Keratinocyte (primary cell): ENCODE measurements at regions not wholly inside any gene's neighbourhood (a gene's known extent, or its start where the extent isn't known, plus 50 kb on each side); places are given as distances from the start of the nearest gene placed in this dataset.

ENCODE experiments used
- DNase-seq: peaks from one replicate; pipeline ENCODE4 v3.0.0-alpha.2; 2011; ENCODE audit warnings: low read depth, missing footprints, low spot score
- FAIRE-seq: peaks from 2 replicates; lab custom pipeline; 2011; peaks lifted over from hg19 to GRCh38; lab: Jason Lieb, UNC
- H2AFZ ChIP-seq: 2 replicates; pipeline ENCODE4 v1.6.0; 2012; ENCODE audit warnings: low read length, control low read depth, inconsistent platforms; ENCODE audit not compliant: control insufficient read depth
- H3K27ac ChIP-seq: 2 replicates; pipeline ENCODE4 v1.5.1; 2011; ENCODE audit warnings: low read length; ENCODE audit not compliant: control insufficient read depth, insufficient read depth
- H3K27me3 ChIP-seq: 3 replicates; pipeline ENCODE4 v1.6.0; 2011; ENCODE audit warnings: low read length; ENCODE audit not compliant: control insufficient read depth, insufficient read depth; ENCODE audit errors: extremely low read depth
- H3K36me3 ChIP-seq, 2 experiments: 2 replicates in 1 of 2; 3 replicates in 1 of 2; pipeline ENCODE4 v1.5.1; 2011; ENCODE audit warnings: low read length in 2 of 2, mild to moderate bottlenecking in 1 of 2; ENCODE audit not compliant: control insufficient read depth in 2 of 2, insufficient read depth in 2 of 2; ENCODE audit errors: extremely low read depth in 1 of 2
- H3K4me1 ChIP-seq: 3 replicates; pipeline ENCODE4 v1.5.1; 2011; ENCODE audit warnings: low read length; ENCODE audit not compliant: control insufficient read depth, insufficient read depth; ENCODE audit errors: extremely low read depth
- H3K4me2 ChIP-seq: 3 replicates; pipeline ENCODE4 v1.6.0; 2011; ENCODE audit warnings: low read depth, low read length; ENCODE audit not compliant: control insufficient read depth, insufficient read depth; ENCODE audit errors: extremely low read depth
- H3K4me3 ChIP-seq, 3 experiments: fragments of 200-600 bp in 1 of 3; sonication (generic) in 1 of 3; 2 replicates in 2 of 3; 3 replicates in 1 of 3; pipeline ENCODE4 v1.5.1; 2011 to 2016; ENCODE audit warnings: low read length in 3 of 3, mild to moderate bottlenecking in 3 of 3, control low read depth in 2 of 3, inconsistent platforms in 1 of 3, low read depth in 1 of 3, mixed read lengths in 1 of 3, mixed run types in 1 of 3, moderate library complexity in 1 of 3; ENCODE audit not compliant: control insufficient read depth in 2 of 3, insufficient read depth in 2 of 3; ENCODE audit errors: extremely low read depth in 1 of 3
- H3K79me2 ChIP-seq: 2 replicates; pipeline ENCODE4 v1.6.0; 2012; ENCODE audit warnings: low read length; ENCODE audit not compliant: control insufficient read depth, insufficient read depth
- H3K9ac ChIP-seq: 3 replicates; pipeline ENCODE4 v1.6.0; 2011; ENCODE audit warnings: low read length; ENCODE audit not compliant: control insufficient read depth, insufficient read depth; ENCODE audit errors: extremely low read depth
- H3K9me1 ChIP-seq: 3 replicates; pipeline ENCODE4 v1.6.0; 2011; ENCODE audit warnings: low read length; ENCODE audit not compliant: control insufficient read depth, insufficient read depth; ENCODE audit errors: extremely low read depth
- H3K9me3 ChIP-seq: 2 replicates; pipeline ENCODE4 v1.5.1; 2012; ENCODE audit warnings: low read depth, low read length; ENCODE audit not compliant: control insufficient read depth
- H4K20me1 ChIP-seq: 3 replicates; pipeline ENCODE4 v1.6.0; 2011; ENCODE audit warnings: low read length; ENCODE audit not compliant: control insufficient read depth, insufficient read depth; ENCODE audit errors: extremely low read depth
- EZH2 ChIP-seq: IDR thresholded peaks from one replicate; pipeline ENCODE4 v1.6.1; 2012; ENCODE audit warnings: inconsistent platforms, mild to moderate bottlenecking, low read length, moderate library complexity
- dilution Hi-C: fragments of 300-500 bp; cut with MboI; formaldehyde crosslinking; loops from one replicate; pipeline ENCODE4 v1.7.0; 2020; ENCODE audit warnings: low sequenced_read_pairs; ENCODE audit not compliant: extremely low pct_ligation_motif_present
- TF ChIP-seq, protein P1 (sequence below), 3 experiments: IDR thresholded peaks in 1 of 3; conservative IDR thresholded peaks in 1 of 3; optimal IDR thresholded peaks in 1 of 3; 2 replicates in 2 of 3; 3 replicates in 1 of 3; pipeline versions ENCODE3 to v1.5.1; 2011; ENCODE audit warnings: low read length in 3 of 3, mild to moderate bottlenecking in 3 of 3, moderate library complexity in 2 of 3, control low read depth in 1 of 3, inconsistent platforms in 1 of 3; ENCODE audit not compliant: insufficient read depth in 2 of 3; ENCODE audit errors: extremely low read depth in 1 of 3

DNA sequence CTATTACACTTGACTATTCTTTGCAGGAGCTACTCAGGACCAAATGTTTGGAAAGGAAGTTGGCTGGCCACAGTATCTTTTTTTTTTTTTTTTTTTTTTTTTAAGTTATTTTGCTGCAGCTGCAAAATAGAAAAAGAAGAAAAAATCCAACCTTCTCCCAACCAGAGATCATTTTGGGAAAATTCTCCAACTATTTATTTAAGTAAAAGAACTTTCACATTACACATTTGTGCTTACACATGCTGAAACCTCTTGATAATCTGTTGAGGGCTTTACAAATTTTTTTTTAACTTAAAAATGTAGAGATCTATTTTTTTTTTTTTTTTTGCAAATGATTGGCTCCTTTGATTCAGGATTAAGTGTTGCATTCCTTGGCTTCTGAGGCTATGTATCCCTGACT is 148.0 kb downstream of the POLR2M start:
- H3K27ac ChIP-seq: no peak overlapping the region
- no peak overlapping the region for H3K4me3 ChIP-seq
- no peaks in the 10 kb centered on the region for H3K79me2 ChIP-seq
- TF ChIP-seq EZH2: no peak
- TF ChIP-seq, protein P1, sequence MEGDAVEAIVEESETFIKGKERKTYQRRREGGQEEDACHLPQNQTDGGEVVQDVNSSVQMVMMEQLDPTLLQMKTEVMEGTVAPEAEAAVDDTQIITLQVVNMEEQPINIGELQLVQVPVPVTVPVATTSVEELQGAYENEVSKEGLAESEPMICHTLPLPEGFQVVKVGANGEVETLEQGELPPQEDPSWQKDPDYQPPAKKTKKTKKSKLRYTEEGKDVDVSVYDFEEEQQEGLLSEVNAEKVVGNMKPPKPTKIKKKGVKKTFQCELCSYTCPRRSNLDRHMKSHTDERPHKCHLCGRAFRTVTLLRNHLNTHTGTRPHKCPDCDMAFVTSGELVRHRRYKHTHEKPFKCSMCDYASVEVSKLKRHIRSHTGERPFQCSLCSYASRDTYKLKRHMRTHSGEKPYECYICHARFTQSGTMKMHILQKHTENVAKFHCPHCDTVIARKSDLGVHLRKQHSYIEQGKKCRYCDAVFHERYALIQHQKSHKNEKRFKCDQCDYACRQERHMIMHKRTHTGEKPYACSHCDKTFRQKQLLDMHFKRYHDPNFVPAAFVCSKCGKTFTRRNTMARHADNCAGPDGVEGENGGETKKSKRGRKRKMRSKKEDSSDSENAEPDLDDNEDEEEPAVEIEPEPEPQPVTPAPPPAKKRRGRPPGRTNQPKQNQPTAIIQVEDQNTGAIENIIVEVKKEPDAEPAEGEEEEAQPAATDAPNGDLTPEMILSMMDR (optimal IDR thresholded peaks at IDR 0.05 in 1 of 3, IDR thresholded peaks at IDR 0.05 in 1 of 3, conservative IDR thresholded peaks at IDR 0.05 in 1 of 3; ENCODE audit: extremely low read depth in 1 of 3, insufficient read depth in 2 of 3, low read length in 3 of 3): no peak
- H3K9me1 ChIP-seq: no peaks in the 10 kb centered on the region
- dilution Hi-C loops: no loop called here
- no peaks in the 10 kb centered on the region for H3K9me3 ChIP-seq
- H3K36me3 ChIP-seq: no peaks in the 10 kb centered on the region
- H3K9ac ChIP-seq: no peak overlapping the region
- H2AFZ ChIP-seq: no peak overlapping the region
- H3K27me3 ChIP-seq: peaks cover 3% of the 10 kb centered on the region
- DNase-seq (no peak), FAIRE-seq (no peak)
- H3K4me2 ChIP-seq: no peak overlapping the region
- peaks cover 8% of the 10 kb centered on the region for H3K4me1 ChIP-seq
- no peaks in the 10 kb centered on the region for H4K20me1 ChIP-seq

DNA sequence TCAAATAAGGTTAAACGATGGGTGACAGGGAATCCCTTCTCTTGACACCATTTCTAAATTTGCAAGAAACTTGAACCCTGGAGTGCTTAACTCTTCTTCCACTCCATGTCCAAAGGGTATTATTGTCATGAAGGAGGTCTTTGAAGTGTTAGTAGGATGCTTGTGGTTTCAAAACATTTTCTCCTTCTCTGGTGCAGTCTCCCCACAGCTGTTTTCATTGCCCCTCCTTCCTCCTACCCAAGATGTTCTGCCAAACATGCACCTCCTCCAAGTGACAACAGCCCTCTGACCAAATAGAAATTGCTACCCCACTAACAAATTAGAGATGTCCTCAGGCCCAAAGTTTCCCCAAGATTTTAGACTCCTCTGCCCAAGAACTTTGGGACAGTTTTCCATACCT is 151.4 kb downstream of the POLR2M start:
- Histone ChIP-seq H3K36me3 (no peaks in the 10 kb centered on the region), H3K9me1 (no peaks in the 10 kb centered on the region), H3K4me2 (no peak overlapping the region), H3K9ac (no peak overlapping the region), H2AFZ (no peak overlapping the region), H3K4me1 (peaks cover 8% of the 10 kb centered on the region), H3K27me3 (no peaks in the 10 kb centered on the region), H3K27ac (no peak overlapping the region), H4K20me1 (no peaks in the 10 kb centered on the region), H3K79me2 (no peaks in the 10 kb centered on the region), H3K9me3 (no peaks in the 10 kb centered on the region), H3K4me3 (no peak overlapping the region)
- TF ChIP-seq, protein P1 (optimal IDR thresholded peaks at IDR 0.05 in 1 of 3, IDR thresholded peaks at IDR 0.05 in 1 of 3, conservative IDR thresholded peaks at IDR 0.05 in 1 of 3; ENCODE audit: extremely low read depth in 1 of 3, insufficient read depth in 2 of 3, low read length in 3 of 3): no peak
- no peak for TF ChIP-seq EZH2
- dilution Hi-C loops: no loop called here
- FAIRE-seq: no peak
- DNase-seq: no peak
